ENCODE measurements at regions not wholly inside any gene's neighbourhood (a gene's known extent, or its start where the extent isn't known, plus 50 kb on each side); places are given as distances from the start of the nearest gene placed in this dataset.

- DNase-seq, result peak; percentile 18
These were observed 417.3 kb downstream of the SHANK2 start for GRCh38 chr11:70834984-70835560.

GRCh38 chr11:70836071-70836470 lies 416.3 kb downstream of the SHANK2 start:
- DNase-seq, result no peak

- DNase-seq, result no peak
These were observed 414.2 kb downstream of the SHANK2 start for GRCh38 chr11:70838198-70838597.

GRCh38 chr11:70839851-70840250 lies 412.5 kb downstream of the SHANK2 start:
- no peak for DNase-seq

- DNase-seq, result no peak
These were observed 411.1 kb downstream of the SHANK2 start for GRCh38 chr11:70841264-70841663.

GRCh38 chr11:70842256-70842655 lies 410.1 kb downstream of the SHANK2 start:
- no peak for DNase-seq

GRCh38 chr11:70842701-70843100 lies 409.7 kb downstream of the SHANK2 start:
- DNase-seq, result no peak

GRCh38 chr11:70843906-70844305 lies 408.5 kb downstream of the SHANK2 start:
- no peak for DNase-seq

- no peak for DNase-seq
These were observed 408.0 kb downstream of the SHANK2 start for GRCh38 chr11:70844387-70844786.

GRCh38 chr11:70845591-70846041 lies 406.8 kb downstream of the SHANK2 start:
- DNase-seq, result no peak

GRCh38 chr11:70846781-70847655 lies 405.4 kb downstream of the SHANK2 start:
- no peak for DNase-seq

- no peak for DNase-seq
These were observed 404.1 kb downstream of the SHANK2 start for GRCh38 chr11:70848243-70848750.

- no peak for DNase-seq
These were observed 403.3 kb downstream of the SHANK2 start for GRCh38 chr11:70849031-70849430.

GRCh38 chr11:70851308-70851707 lies 401.1 kb downstream of the SHANK2 start:
- no peak for DNase-seq

GRCh38 chr11:70851907-70852306 lies 400.5 kb downstream of the SHANK2 start:
- no peak for DNase-seq

- DNase-seq, result no peak
These were observed 399.2 kb downstream of the SHANK2 start for GRCh38 chr11:70853068-70853769.

GRCh38 chr11:70853770-70854108 lies 398.6 kb downstream of the SHANK2 start:
- no peak for DNase-seq

GRCh38 chr11:70854201-70854600 lies 398.2 kb downstream of the SHANK2 start:
- DNase-seq, result no peak

- DNase-seq, result peak; percentile 74
These were observed 397.3 kb downstream of the SHANK2 start for GRCh38 chr11:70854901-70855556.

- no peak for DNase-seq
These were observed 394.5 kb downstream of the SHANK2 start for GRCh38 chr11:70857894-70858293.

- DNase-seq, result no peak
These were observed 393.2 kb downstream of the SHANK2 start for GRCh38 chr11:70859180-70859579.

- DNase-seq, result no peak
These were observed 391.5 kb downstream of the SHANK2 start for GRCh38 chr11:70860888-70861287.

GRCh38 chr11:70861559-70861958 lies 390.8 kb downstream of the SHANK2 start:
- no peak for DNase-seq
